HG03432 (cell line): ENCODE measurements at regions not wholly inside any gene's neighbourhood (a gene's known extent, or its start where the extent isn't known, plus 50 kb on each side); places are given as distances from the start of the nearest gene placed in this dataset.

Experiments used
- ATAC-seq: cut with Tn5 transposase; IDR thresholded peaks from one replicate; pipeline ENCODE4 v1.9.1; 2021; ENCODE audit warnings: mild to moderate bottlenecking, moderate library complexity; ENCODE audit not compliant: unreplicated experiment

DNA sequence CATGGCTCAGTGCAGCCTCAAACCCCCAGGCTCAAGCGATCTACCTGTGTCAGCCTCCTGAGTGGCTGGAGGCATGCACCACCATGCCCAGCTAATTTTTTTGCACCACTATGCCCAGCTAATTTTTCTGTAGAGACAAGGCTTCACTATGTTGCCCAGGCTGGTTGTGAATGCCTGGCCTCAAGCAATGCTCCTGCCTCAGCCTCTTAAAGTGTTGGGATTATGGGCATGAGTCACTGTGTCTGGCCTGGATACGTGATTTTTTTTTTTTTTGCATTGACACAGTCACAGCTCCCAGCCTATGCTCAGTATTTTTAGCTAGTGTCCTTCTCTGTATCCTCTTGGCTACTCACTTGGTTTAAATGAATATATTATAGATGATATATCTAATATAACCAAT lies 377.0 kb upstream of the TNRC6C start:
- ATAC-seq, result no peak

DNA sequence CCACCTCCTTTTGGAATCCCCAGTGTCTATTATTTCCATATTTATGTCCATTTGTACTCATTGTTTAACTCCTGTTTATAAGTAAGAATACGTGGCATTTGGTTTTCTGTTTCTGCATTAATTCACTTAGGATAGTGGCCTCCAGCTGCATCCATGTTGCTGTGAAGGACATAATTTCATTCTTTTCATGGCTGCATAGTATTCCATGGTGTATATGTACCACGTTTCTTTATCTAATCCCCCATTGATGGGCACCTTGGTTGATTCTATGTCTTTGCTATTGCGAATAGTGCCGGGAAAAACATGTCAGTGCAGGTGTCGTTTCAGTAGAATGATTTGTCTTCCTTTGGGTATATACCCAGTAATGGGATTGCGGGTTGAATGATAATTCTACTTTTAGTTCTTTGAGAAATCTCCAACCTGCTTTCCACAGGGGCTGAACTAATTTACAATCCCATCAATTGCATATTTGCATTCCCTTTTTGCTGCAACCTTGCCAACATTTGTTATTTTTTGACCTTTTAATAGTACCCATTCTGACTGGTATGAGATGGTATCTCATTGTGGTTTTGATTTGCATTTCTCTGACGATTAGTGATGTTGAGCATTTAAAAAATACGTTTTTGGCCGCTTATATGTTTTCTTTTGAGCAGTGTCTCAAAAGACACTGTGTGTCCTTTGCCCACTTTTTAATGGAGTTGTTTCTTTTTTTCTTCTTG lies 373.2 kb upstream of the TNRC6C start:
- ATAC-seq, result no peak

DNA sequence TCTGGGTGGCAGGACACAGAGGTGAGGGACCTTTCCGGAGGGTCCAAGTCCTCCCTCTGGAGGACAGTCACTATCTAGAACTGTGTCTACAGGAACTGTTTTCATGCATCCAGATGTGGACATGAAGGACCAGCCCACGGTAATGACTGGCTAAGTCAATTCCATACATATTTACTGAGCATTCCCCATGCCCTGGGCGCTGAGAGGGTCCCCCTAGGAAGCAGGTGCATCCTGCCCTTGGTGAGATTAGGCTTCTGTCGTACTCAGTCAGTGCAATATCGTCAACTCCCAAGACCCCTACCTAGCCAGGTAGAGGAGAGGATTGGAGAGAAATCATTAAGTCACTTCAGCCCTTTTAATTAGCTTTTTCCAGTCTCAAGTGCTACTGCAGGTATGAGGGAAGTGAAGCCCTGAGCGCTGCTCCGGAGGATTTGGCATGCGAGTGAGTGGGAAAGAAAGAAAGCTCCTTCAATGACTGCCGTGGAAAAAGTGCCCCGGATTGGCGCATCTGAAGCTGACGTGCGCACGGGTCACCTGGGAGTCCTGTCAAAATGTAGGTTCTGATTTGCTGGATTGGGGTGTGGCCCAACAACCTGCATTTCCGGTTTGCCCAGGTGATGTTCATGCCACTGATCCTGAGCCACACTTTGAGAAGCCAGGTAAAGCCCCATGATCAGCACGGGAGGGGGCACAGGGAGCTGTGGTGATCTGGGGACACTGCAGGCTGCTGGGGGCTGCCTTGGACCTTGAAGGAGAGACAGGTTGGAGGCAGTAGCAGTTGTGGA lies 367.4 kb upstream of the TNRC6C start:
- no peak for ATAC-seq

DNA sequence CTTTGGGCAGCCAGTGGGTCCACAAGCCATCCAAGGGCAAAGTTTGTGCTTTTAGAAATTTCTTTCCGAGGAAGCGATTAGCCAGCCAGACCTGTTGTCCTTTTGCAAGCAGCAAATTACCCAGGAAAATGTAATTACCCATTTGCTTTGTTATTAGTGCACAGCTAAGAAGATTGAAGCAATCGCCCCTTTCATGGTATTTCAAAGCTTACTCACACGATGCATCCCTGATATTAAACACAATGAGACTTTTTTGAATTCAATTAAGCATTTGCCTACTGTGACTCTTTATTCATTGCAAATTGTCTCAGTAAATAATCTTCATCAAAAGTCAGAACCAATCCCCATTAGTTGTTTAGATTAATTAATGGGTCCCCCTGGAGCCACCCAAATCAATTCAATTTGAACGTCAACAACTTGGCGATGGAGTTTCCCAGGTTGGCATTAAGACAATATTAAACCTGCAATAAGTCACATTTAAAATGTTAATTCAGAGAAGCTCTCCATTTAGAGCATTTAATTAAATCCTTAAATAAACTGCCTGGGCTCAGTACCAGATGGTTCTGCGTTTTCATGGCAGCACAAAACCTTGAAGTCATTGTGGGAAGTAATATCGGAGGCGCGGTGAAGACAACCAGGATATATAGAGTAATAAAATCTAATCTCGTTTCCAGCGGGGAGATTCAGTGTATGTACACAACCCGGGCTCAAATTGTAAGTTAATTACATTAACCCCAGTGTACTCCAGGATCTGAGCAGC lies 366.2 kb upstream of the TNRC6C start:
- no peak for ATAC-seq

DNA sequence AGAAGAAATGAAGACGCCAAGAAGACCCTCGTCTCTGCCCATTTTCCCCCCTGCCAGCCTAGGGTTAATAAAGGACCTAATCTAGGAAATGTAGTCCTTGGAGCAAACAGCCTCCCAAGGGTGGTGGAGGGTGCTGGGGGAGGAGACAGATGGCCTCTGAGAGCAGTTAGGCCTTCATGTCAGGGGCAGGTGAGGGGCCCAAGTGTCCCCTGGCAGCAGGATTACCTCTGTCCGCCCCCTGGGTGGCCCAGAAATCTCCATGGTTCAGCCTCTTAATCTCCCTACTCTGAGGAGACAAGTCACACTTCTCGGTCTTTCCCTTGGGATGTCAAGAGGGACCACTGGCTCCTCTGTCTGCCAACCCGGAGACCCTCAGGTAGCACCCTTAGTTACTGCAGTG lies 365.4 kb upstream of the TNRC6C start:
- no peak for ATAC-seq

DNA sequence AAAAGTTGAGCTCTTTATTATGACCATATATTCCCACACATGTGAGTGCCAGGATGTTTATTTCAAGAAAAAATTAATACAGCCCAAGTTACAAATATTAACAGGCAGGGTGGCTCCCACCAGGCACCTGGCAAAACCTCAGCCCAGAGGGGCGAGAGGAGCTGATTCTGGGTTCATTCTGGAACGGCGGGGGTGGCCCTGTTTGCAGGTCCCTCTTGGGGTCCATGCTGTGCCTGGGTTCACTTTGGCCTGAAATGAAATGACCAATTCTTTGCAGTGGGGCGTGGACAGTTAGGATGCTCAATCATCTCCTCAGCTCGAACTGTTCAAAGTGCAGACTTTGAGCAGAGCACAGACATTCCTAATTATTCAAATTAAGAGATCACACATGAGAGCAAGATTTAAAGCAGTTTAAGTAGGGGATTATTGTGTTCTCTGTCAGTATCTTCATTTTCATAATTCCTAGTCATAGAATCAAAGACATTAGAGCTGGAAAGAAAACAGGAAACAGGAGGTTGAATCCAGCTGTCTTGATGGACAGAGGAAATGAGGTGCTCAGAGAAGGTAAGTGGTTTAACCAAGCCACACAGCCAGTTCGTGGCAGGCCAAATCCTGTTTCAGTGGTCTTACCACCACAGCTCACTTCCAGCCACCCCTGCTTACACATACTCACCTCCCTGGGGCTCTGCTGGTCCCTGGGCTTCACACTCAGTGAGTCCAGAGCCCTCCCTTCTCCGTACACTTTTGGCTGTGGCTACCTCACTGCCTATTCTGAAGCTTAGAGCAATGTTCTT lies 363.9 kb upstream of the TNRC6C start:
- no peak for ATAC-seq

DNA sequence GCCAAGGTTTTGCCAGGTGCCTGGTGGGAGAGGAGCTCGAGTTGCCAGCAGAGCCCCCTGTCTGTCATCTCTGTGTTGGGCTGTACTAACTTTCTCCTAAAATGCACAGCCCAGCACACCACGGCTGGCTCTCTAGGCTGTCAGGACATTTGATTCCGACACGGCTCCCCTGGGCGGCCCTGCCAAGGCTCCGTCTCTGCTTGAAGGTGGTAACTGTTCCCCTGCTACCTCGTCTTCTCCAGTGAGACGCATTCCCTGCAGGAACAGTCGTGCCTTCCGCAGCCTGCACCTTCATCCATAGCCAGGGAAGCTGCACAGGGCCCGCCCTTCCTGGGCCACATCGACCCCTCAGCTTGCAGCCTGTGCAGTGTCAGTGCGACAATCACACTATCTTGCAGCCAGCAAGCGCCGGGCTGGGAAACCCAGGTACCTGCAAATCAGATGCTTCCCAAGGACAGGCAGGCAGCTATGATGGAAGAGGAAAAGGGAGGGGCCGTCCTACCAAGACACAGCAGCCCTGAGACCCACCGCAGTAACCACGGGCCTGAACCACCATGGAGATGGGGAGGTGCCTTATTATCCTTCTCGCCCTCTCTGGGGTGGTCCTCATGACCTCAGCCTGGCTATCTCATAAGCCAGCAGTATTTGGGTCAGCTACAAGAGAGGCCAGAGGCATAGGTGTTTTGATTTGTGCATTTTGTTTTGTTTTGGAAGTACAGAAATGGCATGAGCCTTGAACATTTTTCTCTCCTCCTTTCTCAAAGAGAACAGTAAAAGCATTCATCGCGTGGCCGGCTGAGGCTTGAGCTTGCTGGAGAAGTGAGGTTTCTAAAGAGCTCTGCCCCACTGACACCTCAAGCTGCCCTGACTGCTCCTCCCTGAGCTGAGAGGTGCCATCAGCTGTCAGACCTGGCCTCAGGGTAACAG lies 361.7 kb upstream of the TNRC6C start:
- ATAC-seq, result no peak

DNA sequence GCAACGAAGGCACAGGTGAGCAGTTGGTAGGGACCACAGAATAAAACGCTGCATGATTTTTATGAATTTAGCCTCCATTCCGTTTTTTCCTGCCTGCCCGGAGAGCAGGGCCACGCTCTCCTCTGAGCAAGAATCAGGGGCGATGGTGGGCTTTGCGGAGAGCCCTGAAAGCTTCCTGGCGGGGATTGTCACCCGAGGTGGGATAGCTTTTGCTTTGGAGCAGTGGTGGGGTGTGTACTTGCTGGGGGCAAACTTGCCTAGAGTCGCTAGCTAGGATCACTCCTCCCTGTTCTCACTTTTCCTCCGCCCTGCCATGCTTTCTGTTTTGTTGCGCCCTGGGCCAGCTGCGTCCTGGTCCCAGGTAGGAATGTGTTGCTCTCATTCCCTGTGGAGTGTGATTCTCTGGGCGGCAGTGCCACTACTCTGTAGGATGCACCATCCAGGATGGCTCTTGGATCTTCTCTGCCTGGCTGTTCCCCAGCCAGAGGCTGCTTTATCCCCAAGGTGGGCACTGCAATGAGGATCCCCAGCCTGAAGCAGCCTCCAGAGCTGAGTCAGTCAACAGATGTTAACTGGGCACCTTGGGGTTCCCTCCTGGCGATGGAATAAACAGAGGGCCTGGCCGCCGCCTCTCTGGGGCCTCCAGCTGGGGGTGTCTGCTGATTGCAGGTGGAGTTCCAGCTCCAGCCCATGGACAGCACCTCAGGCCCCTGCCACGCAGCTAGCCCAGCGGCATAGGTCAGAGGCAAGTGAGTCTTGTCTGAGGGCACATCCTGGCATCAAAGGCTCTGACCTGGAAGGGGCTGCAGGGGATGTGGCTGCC lies 360.9 kb upstream of the TNRC6C start:
- ATAC-seq, result no peak

DNA sequence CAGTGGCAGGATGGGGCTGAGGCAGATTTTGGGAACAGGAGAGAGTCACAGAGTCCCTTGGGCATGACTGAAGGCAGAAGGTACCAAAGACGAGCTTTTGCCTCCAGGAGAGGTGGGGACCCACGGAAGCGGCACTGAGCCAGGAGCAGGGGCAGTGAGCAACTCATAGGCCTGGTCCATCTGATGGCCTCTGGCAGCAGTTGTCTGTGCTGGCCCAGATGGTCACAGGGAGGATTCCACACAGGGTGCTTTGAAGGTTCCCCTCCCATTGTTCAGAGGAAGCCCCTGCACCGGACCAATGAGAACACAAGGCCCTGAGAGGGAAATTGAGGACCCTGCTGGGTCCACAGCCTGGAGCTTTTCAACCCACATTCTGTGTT lies 360.3 kb upstream of the TNRC6C start:
- ATAC-seq, result no peak

DNA sequence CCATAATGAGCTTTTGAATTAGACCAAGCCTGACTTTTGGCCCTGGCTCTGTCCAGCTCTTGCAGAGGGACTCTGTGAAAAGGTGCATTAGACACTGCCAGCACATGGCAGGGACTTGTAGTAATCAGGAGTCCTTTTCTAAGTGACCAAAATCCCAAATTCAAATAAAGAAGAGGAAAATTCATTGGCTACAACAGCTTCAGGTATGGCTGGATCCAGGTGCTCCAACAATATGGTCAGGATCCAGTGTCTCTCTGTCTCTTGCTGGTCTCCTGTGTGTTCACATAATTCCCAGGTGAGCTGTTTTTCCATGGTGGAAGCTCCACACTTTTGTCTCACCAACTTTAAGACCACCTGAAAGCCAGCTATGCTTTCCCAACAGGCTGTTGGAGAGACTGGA lies 358.8 kb upstream of the TNRC6C start:
- ATAC-seq, result no peak

DNA sequence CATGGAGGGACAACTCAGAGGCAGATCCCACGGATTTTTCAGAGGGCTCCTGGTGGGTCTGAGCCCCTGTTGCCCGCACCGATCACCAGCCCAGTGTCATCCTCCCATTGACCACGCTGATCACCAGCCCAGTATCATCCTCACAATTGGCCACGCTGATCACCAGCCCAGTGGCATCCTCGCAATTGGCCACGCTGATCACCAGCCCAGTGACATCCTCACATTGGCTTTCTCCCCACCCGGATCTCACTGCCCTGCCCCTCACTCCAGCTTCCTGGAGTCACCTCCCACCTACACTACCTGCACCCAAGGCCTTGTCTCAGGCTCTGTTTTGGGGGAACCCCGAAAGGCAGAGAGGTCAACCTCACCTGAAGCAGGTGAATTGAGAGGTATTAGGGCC lies 358.2 kb upstream of the TNRC6C start:
- ATAC-seq, result no peak

DNA sequence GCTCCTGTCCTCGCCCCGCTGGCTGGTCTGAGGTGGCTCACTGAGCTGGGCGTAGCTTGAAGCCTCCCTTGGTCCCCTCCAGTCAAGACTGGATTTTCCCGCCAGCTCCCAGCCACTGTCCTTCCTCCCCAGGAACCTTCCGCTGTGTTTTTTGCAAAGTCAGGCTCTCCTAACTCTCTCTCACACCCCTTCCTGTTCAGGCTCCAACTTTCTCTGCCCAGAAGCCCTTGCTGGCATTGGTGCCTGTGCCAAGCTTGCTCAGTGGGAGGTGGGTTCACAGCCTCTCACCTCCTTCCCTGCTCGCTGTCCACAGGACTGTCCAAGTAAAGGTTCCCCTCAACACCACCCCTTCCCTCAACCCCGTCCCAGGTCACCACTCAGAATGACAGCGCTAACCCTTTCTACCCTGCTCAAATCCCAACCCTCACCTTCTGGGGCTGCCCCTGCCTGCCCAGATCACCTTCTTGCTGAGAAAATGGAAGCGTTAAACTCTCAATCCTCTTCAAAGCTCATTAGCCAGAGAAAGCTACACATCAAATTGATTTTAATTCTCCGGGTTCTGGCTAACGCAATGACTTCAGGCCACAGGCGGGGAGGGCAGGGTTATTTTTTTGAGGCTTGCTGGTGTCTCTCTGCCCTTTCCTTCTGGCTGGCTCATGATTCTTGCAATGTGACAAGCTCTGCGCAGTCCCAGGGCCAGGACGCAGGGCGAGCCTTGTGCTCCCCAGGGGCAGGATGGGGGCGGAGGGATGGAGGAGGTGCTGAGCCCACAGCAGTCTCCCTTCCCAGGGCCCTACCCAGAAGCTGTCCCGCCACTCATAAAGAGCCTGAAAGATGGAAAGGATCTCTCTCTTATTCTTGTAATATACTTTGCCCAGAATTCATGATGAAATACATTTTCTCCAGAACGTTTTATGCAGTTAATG lies 357.2 kb upstream of the TNRC6C start:
- no peak for ATAC-seq

DNA sequence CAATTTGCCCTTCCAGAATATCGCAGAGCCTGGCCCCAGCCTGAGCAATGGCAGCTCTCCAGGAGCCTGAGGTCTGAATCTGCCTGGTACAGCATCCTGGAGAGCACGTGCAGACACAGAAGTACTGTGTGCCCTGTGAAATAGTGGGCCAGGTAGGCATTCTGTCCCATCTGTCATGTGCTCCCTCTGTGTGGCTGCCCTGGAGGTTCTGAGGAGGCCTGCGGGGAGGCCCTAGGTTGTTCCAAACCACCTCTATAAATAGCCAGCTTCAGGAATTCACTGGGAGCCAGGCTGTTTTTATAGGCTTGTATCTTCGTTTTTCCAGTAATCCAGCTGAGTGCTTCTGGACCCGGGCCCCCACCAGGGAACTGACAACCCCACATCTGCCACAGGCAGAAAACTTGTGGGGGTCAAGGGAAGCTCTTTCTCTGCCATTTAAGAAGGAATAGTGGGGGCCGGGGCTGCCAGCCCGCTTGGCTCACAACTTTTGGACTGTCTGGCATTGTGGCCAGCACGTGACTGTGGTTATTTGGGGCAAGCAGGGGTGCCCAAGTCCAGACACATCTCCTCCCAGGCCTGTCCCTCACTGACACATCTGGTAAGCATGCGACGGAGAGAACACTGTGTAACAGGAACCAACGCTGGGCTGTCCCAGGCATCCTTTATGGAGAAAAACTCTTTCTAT lies 356.3 kb upstream of the TNRC6C start:
- no peak for ATAC-seq

DNA sequence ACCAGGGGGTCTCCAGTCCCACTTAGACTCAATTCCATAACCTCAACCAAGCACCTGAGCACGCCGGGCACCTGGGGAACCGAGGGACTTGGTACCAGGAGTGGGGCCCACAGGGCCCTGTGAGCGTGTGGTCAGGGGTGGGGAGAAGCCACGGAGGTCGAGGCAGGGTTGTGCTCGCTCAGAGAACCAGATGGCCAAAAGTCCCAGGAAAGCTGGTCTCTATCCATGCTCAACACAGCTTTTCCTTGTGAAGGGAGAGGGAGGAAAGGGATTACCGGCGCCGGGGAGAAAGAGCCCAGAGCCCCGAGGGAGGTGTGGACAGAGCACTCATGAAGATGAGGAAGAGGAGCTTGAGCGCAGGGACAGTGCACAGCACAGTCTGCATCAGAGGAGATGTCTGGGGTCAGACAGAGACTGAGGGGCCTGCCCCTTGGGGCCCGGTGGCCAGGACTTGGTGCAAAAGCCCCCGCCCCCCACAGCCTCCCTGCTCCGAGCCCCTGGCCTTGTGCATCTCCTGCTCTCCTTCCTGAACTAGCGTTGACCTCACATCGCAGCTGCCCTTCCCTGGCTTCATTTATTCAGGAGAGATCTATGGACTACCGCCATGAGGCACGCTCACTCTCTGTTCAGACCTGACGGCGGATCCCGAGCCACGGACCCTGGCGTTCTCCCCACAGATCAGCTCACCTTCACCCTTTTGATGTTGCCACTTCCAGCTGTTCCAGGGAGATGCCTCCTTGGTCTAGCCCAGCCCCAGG lies 355.4 kb upstream of the TNRC6C start:
- ATAC-seq, result no peak

DNA sequence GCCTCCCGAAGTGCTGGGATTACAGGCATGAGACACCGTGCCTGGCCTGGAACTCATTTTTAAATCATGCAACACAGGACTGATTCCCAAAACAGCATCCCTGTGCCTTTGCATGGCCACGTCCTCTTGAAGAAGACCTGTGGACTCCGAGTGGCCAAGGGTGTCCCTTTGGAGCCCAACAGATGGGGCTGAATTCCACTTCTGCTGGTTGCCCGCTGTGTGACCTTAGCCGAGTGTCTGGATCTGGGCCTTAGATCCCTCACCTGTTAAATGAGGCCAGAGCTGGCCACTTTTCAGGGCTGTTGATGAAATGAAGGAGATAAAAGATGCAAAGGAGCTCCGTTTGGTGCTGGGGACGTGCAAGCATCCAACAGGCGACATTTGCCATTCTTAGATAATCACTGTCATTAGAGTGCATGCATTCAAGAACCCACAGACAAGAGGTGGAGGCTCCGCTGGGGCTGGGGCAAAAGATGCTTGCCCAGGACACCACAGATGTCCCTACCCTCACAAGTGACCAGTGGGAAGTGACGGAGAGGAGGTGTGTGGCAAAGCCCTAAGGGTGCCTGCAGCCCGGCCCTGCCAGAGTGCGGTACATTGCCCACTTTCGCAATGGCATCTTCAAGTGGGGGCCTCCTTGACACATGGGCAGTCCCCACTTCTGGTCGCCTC lies 354.1 kb upstream of the TNRC6C start:
- ATAC-seq, result no peak

DNA sequence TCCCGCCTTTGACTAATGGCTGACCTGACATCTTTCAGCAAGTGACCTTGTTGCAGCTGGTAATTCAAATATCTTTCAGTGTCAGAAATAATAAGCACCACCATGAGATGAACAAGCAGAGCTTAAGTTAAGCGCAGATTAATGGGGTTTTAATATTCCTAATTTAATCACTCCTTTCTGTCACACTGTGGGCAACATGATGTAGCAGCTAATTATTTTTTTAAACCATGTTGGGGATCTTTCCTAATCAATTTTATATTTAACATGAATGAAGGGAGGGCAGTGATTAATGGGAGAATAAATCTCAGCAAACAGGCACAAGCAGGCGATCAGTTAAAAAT lies 353.6 kb upstream of the TNRC6C start:
- ATAC-seq, result no peak
